Esophagus squamous epithelium (tissue), 5 donors: ENCODE measurements at regions not wholly inside any gene's neighbourhood (a gene's known extent, or its start where the extent isn't known, plus 50 kb on each side); places are given as distances from the start of the nearest gene placed in this dataset.
"Not testable (repeated sequence)": the region's sequence is repeated elsewhere in the genome, so short reads cannot be mapped to it uniquely, and the experiment has no call there.

Experiments
- DNase-seq: peaks from one replicate; lab custom pipeline; 2025; lab: John Stamatoyannopoulos, UW
- H3K27ac ChIP-seq, 4 donors: fragments of 200-600 bp; sonication (generic); one replicate each; pipeline ENCODE4 v1.5.1; 2016 to 2019; ENCODE audit warnings: mild to moderate bottlenecking in 1 of 4
- H3K27me3 ChIP-seq, 4 donors: fragments of 200-600 bp; sonication (generic); 1 replicate in 3 of 4; 2 replicates in 1 of 4; pipeline versions ENCODE4 v1.5.1 to v1.6.0; 2017 to 2021; ENCODE audit warnings: antibody characterized with exemption in 1 of 4
- H3K36me3 ChIP-seq, 3 donors: fragments of 200-600 bp; sonication (generic); one replicate each; pipeline ENCODE4 v1.5.1; 2016 to 2019
- H3K4me1 ChIP-seq, 3 donors: fragments of 200-600 bp; sonication (generic); one replicate each; pipeline ENCODE4 v1.5.1; 2017 to 2019
- H3K4me3 ChIP-seq, 4 donors: fragments of 200-600 bp; sonication (generic); 1 replicate in 3 of 4; 2 replicates in 1 of 4; pipeline ENCODE4 v1.5.1; 2016 to 2019; ENCODE audit warnings: mild to moderate bottlenecking in 2 of 4, moderate library complexity in 1 of 4
- H3K9me3 ChIP-seq, 3 donors: fragments of 200-600 bp; sonication (generic); one replicate each; pipeline ENCODE4 v1.5.1; 2016 to 2019
- POLR2A ChIP-seq, 4 donors: fragments of 450-650 bp; IDR thresholded peaks; one replicate each; pipeline ENCODE4 v1.6.1; 2017; ENCODE audit warnings: antibody characterized with exemption in 4 of 4, mild to moderate bottlenecking in 4 of 4, moderate library complexity in 3 of 4
- WGBS, 2 donors: methylation state at CpG; one replicate each; pipeline ENCODE4 v1.1.5; 2018; 5-methylcytosine and 5-hydroxymethylcytosine counted together
- intact Hi-C: fragments of 100-400 bp; cut with DNase I; formaldehyde crosslinking; loops from one replicate; pipeline ENCODE4 v1.15.0; 2022
- TF ChIP-seq, protein P1 (sequence below), 6 experiments: fragments of 450-650 bp in 4 of 6; fragments of 200-600 bp in 2 of 6; sonication (generic) in 2 of 6; IDR thresholded peaks; one replicate each; pipeline ENCODE4 v1.5.1; 2016 to 2019; ENCODE audit warnings: antibody characterized with exemption in 6 of 6, mild to moderate bottlenecking in 4 of 6, moderate library complexity in 4 of 6
- donor health status: DM: yes; HTN: yes; CAD: no.

DNA sequence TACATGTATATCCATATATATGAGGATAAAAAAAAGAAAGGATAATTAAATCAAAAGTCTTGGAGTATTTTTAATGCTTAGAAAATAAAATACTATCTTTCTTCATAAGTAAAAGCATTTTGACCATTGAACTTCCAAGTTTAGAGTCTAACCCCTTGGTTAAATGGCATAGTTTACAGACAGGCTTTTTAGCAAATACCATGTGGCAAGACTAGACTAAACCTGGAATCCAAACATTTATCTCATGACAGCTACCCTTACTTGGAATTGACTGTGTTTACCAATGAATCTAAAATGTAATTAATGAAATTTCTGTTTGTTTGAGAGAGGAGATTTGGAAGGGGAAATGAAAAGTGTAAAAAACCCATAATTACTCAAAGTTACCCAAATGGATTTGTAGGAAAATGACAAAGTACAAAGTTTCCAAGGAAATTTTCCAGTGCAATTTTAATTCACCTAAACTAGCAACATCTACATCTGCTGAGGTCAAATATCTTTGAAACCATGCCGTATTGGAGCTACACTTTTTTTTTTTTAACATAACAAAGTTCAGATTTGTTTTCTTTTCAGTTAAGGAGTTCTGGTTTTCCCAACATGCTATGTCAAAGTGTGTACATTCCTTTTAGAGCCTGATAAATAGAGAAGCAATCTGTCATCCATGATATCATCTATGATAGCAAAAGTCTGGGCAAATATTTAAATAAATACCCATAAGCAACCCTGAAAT, 272.1 kb upstream of the DAB2 start:
- Histone ChIP-seq H3K4me1 (no peaks in the 10 kb centered on the region), H3K4me3 (no peak overlapping the region), H3K9me3 (no peaks in the 10 kb centered on the region), H3K27me3 (no peaks in the 10 kb centered on the region), H3K36me3 (no peaks in the 10 kb centered on the region), H3K27ac (no peak overlapping the region)
- TF ChIP-seq POLR2A (IDR thresholded peaks at IDR 0.05), result no peak
- TF ChIP-seq, protein P1, sequence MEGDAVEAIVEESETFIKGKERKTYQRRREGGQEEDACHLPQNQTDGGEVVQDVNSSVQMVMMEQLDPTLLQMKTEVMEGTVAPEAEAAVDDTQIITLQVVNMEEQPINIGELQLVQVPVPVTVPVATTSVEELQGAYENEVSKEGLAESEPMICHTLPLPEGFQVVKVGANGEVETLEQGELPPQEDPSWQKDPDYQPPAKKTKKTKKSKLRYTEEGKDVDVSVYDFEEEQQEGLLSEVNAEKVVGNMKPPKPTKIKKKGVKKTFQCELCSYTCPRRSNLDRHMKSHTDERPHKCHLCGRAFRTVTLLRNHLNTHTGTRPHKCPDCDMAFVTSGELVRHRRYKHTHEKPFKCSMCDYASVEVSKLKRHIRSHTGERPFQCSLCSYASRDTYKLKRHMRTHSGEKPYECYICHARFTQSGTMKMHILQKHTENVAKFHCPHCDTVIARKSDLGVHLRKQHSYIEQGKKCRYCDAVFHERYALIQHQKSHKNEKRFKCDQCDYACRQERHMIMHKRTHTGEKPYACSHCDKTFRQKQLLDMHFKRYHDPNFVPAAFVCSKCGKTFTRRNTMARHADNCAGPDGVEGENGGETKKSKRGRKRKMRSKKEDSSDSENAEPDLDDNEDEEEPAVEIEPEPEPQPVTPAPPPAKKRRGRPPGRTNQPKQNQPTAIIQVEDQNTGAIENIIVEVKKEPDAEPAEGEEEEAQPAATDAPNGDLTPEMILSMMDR (IDR thresholded peaks at IDR 0.05), result no peak
- 26 to 38% methylated on average over 1 of the region's 1 CpG for WGBS, 2 donors
- DNase-seq, result no peak
- intact Hi-C loops, result no loop called here

GRCh38 chr5:39691993-39692392, 267.2 kb upstream of the DAB2 start:
- WGBS, 2 donors, result 47 to 63% methylated on average over 2 of the region's 2 CpGs
- TF ChIP-seq, protein P1 (IDR thresholded peaks at IDR 0.05), result peak in 2 of 6 experiments; percentile 14 to 42
- TF ChIP-seq POLR2A (IDR thresholded peaks at IDR 0.05), result no peak
- Histone ChIP-seq H3K4me1 (no peaks in the 10 kb centered on the region), H3K27ac (no peak overlapping the region), H3K4me3 (no peak overlapping the region), H3K27me3 (no peaks in the 10 kb centered on the region), H3K36me3 (no peaks in the 10 kb centered on the region), H3K9me3 (peaks cover 0 to 7% (median 0%) of the 10 kb centered on the region in 3 donors)
- DNase-seq, result no peak
- intact Hi-C loops, result no loop called here

- no peak for TF ChIP-seq POLR2A (IDR thresholded peaks at IDR 0.05)
- TF ChIP-seq, protein P1 (IDR thresholded peaks at IDR 0.05), result no peak
- intact Hi-C loops, result no loop called here
- no peaks in the 10 kb centered on the region for H3K36me3 ChIP-seq
- H3K4me1 ChIP-seq, result no peaks in the 10 kb centered on the region
- H3K27ac ChIP-seq, result no peak overlapping the region
- peaks cover 0 to 7% (median 0%) of the 10 kb centered on the region in 3 donors for H3K9me3 ChIP-seq
- 47 to 59% methylated on average over 1 of the region's 1 CpG for WGBS, 2 donors
- DNase-seq, result no peak
- no peak overlapping the region for H3K4me3 ChIP-seq
- no peaks in the 10 kb centered on the region for H3K27me3 ChIP-seq
Measured at GRCh38 chr5:39691136-39691535, 266.4 kb upstream of the DAB2 start.

GRCh38 chr5:39689919-39690318, 265.1 kb upstream of the DAB2 start:
- peaks cover 0 to 7% (median 0%) of the 10 kb centered on the region in 3 donors for H3K9me3 ChIP-seq
- no peaks in the 10 kb centered on the region for H3K27me3 ChIP-seq
- no peak for DNase-seq
- no peaks in the 10 kb centered on the region for H3K36me3 ChIP-seq
- TF ChIP-seq, protein P1 (IDR thresholded peaks at IDR 0.05), result no peak
- TF ChIP-seq POLR2A (IDR thresholded peaks at IDR 0.05), result no peak
- H3K4me3 ChIP-seq, result no peak overlapping the region
- H3K27ac ChIP-seq, result no peak overlapping the region
- no peaks in the 10 kb centered on the region for H3K4me1 ChIP-seq
- intact Hi-C loops, result no loop called here

- WGBS, 2 donors, result 72 to 82% methylated on average over 3 to 7 of the region's 8 CpGs
- H3K36me3 ChIP-seq, H3K4me3 ChIP-seq, H3K9me3 ChIP-seq, H3K4me1 ChIP-seq, H3K27me3 ChIP-seq, intact Hi-C loops, H3K27ac ChIP-seq, DNase-seq: not testable (repeated sequence)
Measured at GRCh38 chr5:39687924-39688323, 263.1 kb upstream of the DAB2 start.
